ENCODE measurements at regions not wholly inside any gene's neighbourhood (a gene's known extent, or its start where the extent isn't known, plus 50 kb on each side); places are given as distances from the start of the nearest gene placed in this dataset.

- TF ChIP-seq CTCF (IDR thresholded peaks at IDR 0.05 in 8 of 11, conservative IDR thresholded peaks at IDR 0.05 in 3 of 11) (no peak), POLR2A (IDR thresholded peaks at IDR 0.05) (no peak)
Observed at GRCh38 chrX:15918003-15918402, 63.4 kb upstream of the AP1S2 start.
